Fibroblast of lung (primary cell): ENCODE measurements at regions not wholly inside any gene's neighbourhood (a gene's known extent, or its start where the extent isn't known, plus 50 kb on each side); places are given as distances from the start of the nearest gene placed in this dataset.

Experiments
- DNase-seq, 2 donors: peaks; one replicate each; pipeline versions ENCODE4 v3.0.0 to v3.0.0-alpha.2; 2010; ENCODE audit warnings: low read depth in 2 of 2
- H2AFZ ChIP-seq: 2 replicates; pipeline ENCODE4 v1.5.1; 2012; ENCODE audit warnings: low read length, control low read depth, inconsistent platforms
- H3K27ac ChIP-seq: 2 replicates; pipeline ENCODE4 v1.5.1; 2011; ENCODE audit warnings: low read length, control low read depth; ENCODE audit not compliant: insufficient read depth
- H3K27me3 ChIP-seq: 2 replicates; pipeline ENCODE4 v1.5.1; 2011; ENCODE audit warnings: mild to moderate bottlenecking, low read length; ENCODE audit not compliant: control insufficient read depth, insufficient read depth
- H3K36me3 ChIP-seq: 2 replicates; pipeline ENCODE4 v1.5.1; 2011; ENCODE audit warnings: low read length; ENCODE audit not compliant: control insufficient read depth, insufficient read depth
- H3K4me1 ChIP-seq: 2 replicates; pipeline ENCODE4 v1.5.1; 2011; ENCODE audit warnings: low read length; ENCODE audit not compliant: control insufficient read depth, insufficient read depth; ENCODE audit errors: extremely low read depth
- H3K4me2 ChIP-seq: 2 replicates; pipeline ENCODE4 v1.5.1; 2011; ENCODE audit warnings: low read length, control low read depth; ENCODE audit not compliant: insufficient read depth; ENCODE audit errors: extremely low read depth
- H3K4me3 ChIP-seq, 4 experiments: fragments of 200-600 bp in 1 of 4; sonication (generic) in 1 of 4; replicated peaks in 1 of 4; 2 replicates each; pipeline ENCODE4 v1.5.1; 2011 to 2016; ENCODE audit warnings: low read length in 4 of 4, low read depth in 3 of 4, mild to moderate bottlenecking in 3 of 4, control low read depth in 2 of 4, inconsistent platforms in 1 of 4, mixed read lengths in 1 of 4; ENCODE audit not compliant: insufficient read depth in 1 of 4; ENCODE audit errors: control extremely low read depth in 1 of 4
- H3K79me2 ChIP-seq: 2 replicates; pipeline ENCODE4 v1.5.1; 2012; ENCODE audit warnings: mild to moderate bottlenecking, low read length, inconsistent platforms; ENCODE audit not compliant: control insufficient read depth, insufficient read depth
- H3K9ac ChIP-seq: 2 replicates; pipeline ENCODE4 v1.5.1; 2011; ENCODE audit warnings: mild to moderate bottlenecking, low read length, control low read depth; ENCODE audit not compliant: insufficient read depth
- H3K9me3 ChIP-seq: 2 replicates; pipeline ENCODE4 v1.5.1; 2012; ENCODE audit warnings: low read depth, low read length; ENCODE audit not compliant: control insufficient read depth, insufficient read depth
- H4K20me1 ChIP-seq: 2 replicates; pipeline ENCODE4 v1.5.1; 2011; ENCODE audit warnings: low read length; ENCODE audit not compliant: control insufficient read depth, insufficient read depth; ENCODE audit errors: extremely low read depth
- CTCF ChIP-seq, 2 donors: IDR thresholded peaks in 1 of 2; conservative IDR thresholded peaks in 1 of 2; 1 replicate in 1 of 2; 2 replicates in 1 of 2; pipeline ENCODE4 v1.5.1; 2011 to 2012; ENCODE audit warnings: low read length in 2 of 2, control low read depth in 1 of 2, inconsistent platforms in 1 of 2, low read depth in 1 of 2, mild to moderate bottlenecking in 1 of 2
- EZH2 ChIP-seq: IDR thresholded peaks from 2 replicates; pipeline ENCODE4 v1.5.1; 2012; ENCODE audit warnings: low read length, control low read depth, mild to moderate bottlenecking; ENCODE audit errors: missing control alignments

DNA sequence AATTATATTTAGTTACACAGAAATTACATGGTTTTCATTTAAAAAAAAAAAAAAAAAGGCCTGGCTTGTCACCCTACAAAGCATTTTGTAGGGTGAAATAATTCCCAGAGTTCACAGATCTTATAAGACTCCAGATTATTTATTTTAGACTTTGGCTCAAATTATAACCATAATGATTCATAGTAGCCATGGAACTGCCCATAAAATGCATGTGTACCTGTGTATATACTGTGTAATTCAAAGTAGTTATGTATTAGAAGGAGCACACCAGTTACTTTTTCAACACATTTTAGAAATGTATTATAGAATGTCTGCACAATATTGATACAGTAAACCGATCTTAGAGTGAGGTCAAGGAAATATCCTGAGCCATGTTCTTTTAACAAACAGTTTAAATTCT, 975.6 kb downstream of the GBE1 start:
- Histone ChIP-seq H3K9ac (no peak overlapping the region), H2AFZ (no peak overlapping the region), H4K20me1 (no peaks in the 10 kb centered on the region), H3K4me2 (no peak overlapping the region), H3K4me3 (no peak overlapping the region), H3K4me1 (no peaks in the 10 kb centered on the region), H3K79me2 (no peaks in the 10 kb centered on the region), H3K9me3 (no peaks in the 10 kb centered on the region), H3K27ac (no peak overlapping the region), H3K27me3 (no peaks in the 10 kb centered on the region), H3K36me3 (no peaks in the 10 kb centered on the region)
- DNase-seq = no peak
- no peak for TF ChIP-seq EZH2
- TF ChIP-seq CTCF (conservative IDR thresholded peaks at IDR 0.05 in 1 of 2, IDR thresholded peaks at IDR 0.05 in 1 of 2; ENCODE audit: low read depth in 1 of 2, low read length in 2 of 2) = no peak

- no peaks in the 10 kb centered on the region for H3K27me3 ChIP-seq
- no peak overlapping the region for H2AFZ ChIP-seq
- no peaks in the 10 kb centered on the region for H3K9me3 ChIP-seq
- H3K4me2 ChIP-seq = no peak overlapping the region
- TF ChIP-seq CTCF (conservative IDR thresholded peaks at IDR 0.05 in 1 of 2, IDR thresholded peaks at IDR 0.05 in 1 of 2; ENCODE audit: low read depth in 1 of 2, low read length in 2 of 2) (no peak), EZH2 (no peak)
- no peak overlapping the region for H3K9ac ChIP-seq
- no peak overlapping the region for H3K27ac ChIP-seq
- H3K36me3 ChIP-seq = no peaks in the 10 kb centered on the region
- H3K79me2 ChIP-seq = no peaks in the 10 kb centered on the region
- H3K4me3 ChIP-seq = no peak overlapping the region
- H4K20me1 ChIP-seq = no peaks in the 10 kb centered on the region
- DNase-seq = no peak
- H3K4me1 ChIP-seq = no peaks in the 10 kb centered on the region
Measured at GRCh38 chr3:80785475-80785874, 976.0 kb downstream of the GBE1 start.

- no peaks in the 10 kb centered on the region for H3K4me1 ChIP-seq
- no peaks in the 10 kb centered on the region for H3K27me3 ChIP-seq
- TF ChIP-seq CTCF (conservative IDR thresholded peaks at IDR 0.05 in 1 of 2, IDR thresholded peaks at IDR 0.05 in 1 of 2; ENCODE audit: low read depth in 1 of 2, low read length in 2 of 2) (no peak), EZH2 (no peak)
- peak overlapping the region in 1 of 4 experiments; percentile 28 for H3K4me3 ChIP-seq
- H4K20me1 ChIP-seq = no peaks in the 10 kb centered on the region
- H3K36me3 ChIP-seq = no peaks in the 10 kb centered on the region
- H3K9ac ChIP-seq = no peak overlapping the region
- H3K79me2 ChIP-seq = no peaks in the 10 kb centered on the region
- no peak overlapping the region for H3K27ac ChIP-seq
- no peak overlapping the region for H3K4me2 ChIP-seq
- no peak overlapping the region for H2AFZ ChIP-seq
- no peaks in the 10 kb centered on the region for H3K9me3 ChIP-seq
- peak in 1 of 2 donors; percentile 41 for DNase-seq
Measured at GRCh38 chr3:80771085-80771484, 990.4 kb downstream of the GBE1 start.
